Medulla oblongata (tissue), 1 donor: ENCODE measurements at regions not wholly inside any gene's neighbourhood (a gene's known extent, or its start where the extent isn't known, plus 50 kb on each side); places are given as distances from the start of the nearest gene placed in this dataset.
A peak's percentile ranks its signal among the peaks of the same experiment; 100 is the strongest.

Experiments
- DNase-seq: peaks from one replicate; pipeline ENCODE4 v3.0.0-alpha.2; 2015; ENCODE audit errors: extremely low spot score

GRCh38 chr20:21033817-21034216 lies 72.3 kb downstream of the LINC00237 start:
- DNase-seq = no peak

- DNase-seq = no peak
Observed at GRCh38 chr20:21031666-21032065, 74.5 kb downstream of the LINC00237 start.

GRCh38 chr20:21029341-21029740 lies 76.8 kb downstream of the LINC00237 start:
- no peak for DNase-seq

GRCh38 chr20:21028921-21029320 lies 77.2 kb downstream of the LINC00237 start:
- no peak for DNase-seq

- DNase-seq = no peak
Observed at GRCh38 chr20:21028436-21028835, 77.7 kb downstream of the LINC00237 start.

- DNase-seq = no peak
Observed at GRCh38 chr20:21027569-21027968, 78.6 kb downstream of the LINC00237 start.

- DNase-seq = no peak
Observed at GRCh38 chr20:21026951-21027350, 79.2 kb downstream of the LINC00237 start.

GRCh38 chr20:21024420-21024819 lies 81.7 kb downstream of the LINC00237 start:
- DNase-seq = no peak

GRCh38 chr20:21022925-21023324 lies 83.2 kb downstream of the LINC00237 start:
- DNase-seq = no peak

- no peak for DNase-seq
Observed at GRCh38 chr20:21021472-21021790, 84.7 kb downstream of the LINC00237 start.

- DNase-seq = no peak
Observed at GRCh38 chr20:21020659-21021471, 85.3 kb downstream of the LINC00237 start.

GRCh38 chr20:21019814-21020658 lies 86.1 kb downstream of the LINC00237 start:
- no peak for DNase-seq

- DNase-seq = no peak
Observed at GRCh38 chr20:21019468-21019813, 86.7 kb downstream of the LINC00237 start.

- no peak for DNase-seq
Observed at GRCh38 chr20:21018576-21018975, 87.6 kb downstream of the LINC00237 start.

- no peak for DNase-seq
Observed at GRCh38 chr20:21017528-21018085, 88.6 kb downstream of the LINC00237 start.

GRCh38 chr20:21016751-21017150 lies 89.4 kb downstream of the LINC00237 start:
- DNase-seq = peak; percentile 30

- DNase-seq = no peak
Observed at GRCh38 chr20:21014528-21014927, 91.6 kb downstream of the LINC00237 start.

- DNase-seq = no peak
Observed at GRCh38 chr20:21008951-21009350, 97.2 kb downstream of the LINC00237 start.

GRCh38 chr20:21006611-21007010 lies 99.5 kb downstream of the LINC00237 start:
- DNase-seq = no peak

- no peak for DNase-seq
Observed at GRCh38 chr20:21004386-21005076, 101.6 kb downstream of the LINC00237 start.

- DNase-seq = no peak
Observed at GRCh38 chr20:21003902-21004301, 102.3 kb downstream of the LINC00237 start.

- DNase-seq = no peak
Observed at GRCh38 chr20:21002486-21002885, 103.7 kb downstream of the LINC00237 start.
